IPS-15b (cell line): ENCODE measurements at regions not wholly inside any gene's neighbourhood (a gene's known extent, or its start where the extent isn't known, plus 50 kb on each side); places are given as distances from the start of the nearest gene placed in this dataset.
A peak's percentile ranks its signal among the peaks of the same experiment; 100 is the strongest.
"Not testable (repeated sequence)": the region's sequence is repeated elsewhere in the genome, so short reads cannot be mapped to it uniquely, and the experiment has no call there.

Source experiments
- H3K27me3 ChIP-seq: one replicate; pipeline ENCODE4 v1.6.1; 2013; ENCODE audit warnings: low read length; ENCODE audit not compliant: control insufficient read depth, insufficient read depth
- H3K36me3 ChIP-seq: one replicate; pipeline ENCODE4 v1.6.1; 2013; ENCODE audit warnings: low read length; ENCODE audit not compliant: control insufficient read depth, insufficient read depth
- H3K4me1 ChIP-seq: one replicate; pipeline ENCODE4 v1.6.1; 2013; ENCODE audit warnings: mild to moderate bottlenecking, low read length; ENCODE audit not compliant: control insufficient read depth, insufficient read depth
- H3K4me3 ChIP-seq: one replicate; pipeline ENCODE4 v1.5.1; 2013; ENCODE audit warnings: low read depth, low read length
- H3K9ac ChIP-seq: one replicate; pipeline ENCODE4 v1.6.1; 2013; ENCODE audit warnings: low read depth, mild to moderate bottlenecking, low read length
- H3K9me3 ChIP-seq: one replicate; pipeline ENCODE4 v1.6.1; 2013; ENCODE audit warnings: mild to moderate bottlenecking, low read length; ENCODE audit not compliant: control insufficient read depth, insufficient read depth

- Histone ChIP-seq H3K4me1 (no peaks in the 10 kb centered on the region), H3K36me3 (no peaks in the 10 kb centered on the region), H3K9me3 (no peaks in the 10 kb centered on the region), H3K9ac (no peak overlapping the region), H3K27me3 (no peaks in the 10 kb centered on the region), H3K4me3 (no peak overlapping the region)
These were observed 208.2 kb downstream of the PARM1 start for GRCh38 chr4:75141162-75141561.

GRCh38 chr4:75137302-75137701 is 204.4 kb downstream of the PARM1 start:
- H3K36me3 ChIP-seq = no peaks in the 10 kb centered on the region

GRCh38 chr4:75135068-75135825 is 202.3 kb downstream of the PARM1 start:
- H3K27me3 ChIP-seq = no peaks in the 10 kb centered on the region
- H3K4me1 ChIP-seq = no peaks in the 10 kb centered on the region
- no peaks in the 10 kb centered on the region for H3K9me3 ChIP-seq
- H3K9ac ChIP-seq = no peak overlapping the region
- no peaks in the 10 kb centered on the region for H3K36me3 ChIP-seq
- H3K4me3 ChIP-seq = no peak overlapping the region

More at GRCh38 chr4:75137302-75137701, 204.4 kb downstream of the PARM1 start:
- Histone ChIP-seq H3K9me3 (no peaks in the 10 kb centered on the region), H3K4me1 (no peaks in the 10 kb centered on the region), H3K27me3 (no peaks in the 10 kb centered on the region), H3K4me3 (no peak overlapping the region), H3K9ac (no peak overlapping the region)

- not testable (repeated sequence) for H3K9me3 ChIP-seq, H3K36me3 ChIP-seq, H3K27me3 ChIP-seq, H3K4me1 ChIP-seq
- Histone ChIP-seq H3K4me3 (peak overlapping the region; percentile 48), H3K9ac (peak overlapping the region; percentile 32)
These were observed 194.0 kb downstream of the PARM1 start for GRCh38 chr4:75126870-75127269.

DNA sequence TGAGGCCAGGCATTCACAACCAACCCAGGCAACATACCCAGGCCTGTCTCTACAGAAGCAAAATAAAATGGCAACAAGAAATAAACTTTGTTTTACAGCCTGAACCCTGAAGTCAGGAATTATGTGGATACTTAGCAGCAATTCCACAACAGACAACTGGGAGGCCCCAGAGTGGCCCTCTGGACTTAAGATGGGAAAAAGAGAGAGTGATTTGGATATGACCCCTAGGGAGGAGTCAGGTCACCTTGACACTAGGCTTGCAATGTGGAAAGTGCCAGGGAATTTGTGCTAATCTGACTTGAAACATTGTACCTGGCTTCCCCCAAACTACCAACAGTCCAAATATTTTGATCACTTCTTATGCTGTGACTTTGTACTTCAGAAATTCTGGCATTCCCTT is 193.1 kb downstream of the PARM1 start:
- Histone ChIP-seq H3K4me3 (no peak overlapping the region), H3K9ac (no peak overlapping the region), H3K4me1 (no peaks in the 10 kb centered on the region)

DNA sequence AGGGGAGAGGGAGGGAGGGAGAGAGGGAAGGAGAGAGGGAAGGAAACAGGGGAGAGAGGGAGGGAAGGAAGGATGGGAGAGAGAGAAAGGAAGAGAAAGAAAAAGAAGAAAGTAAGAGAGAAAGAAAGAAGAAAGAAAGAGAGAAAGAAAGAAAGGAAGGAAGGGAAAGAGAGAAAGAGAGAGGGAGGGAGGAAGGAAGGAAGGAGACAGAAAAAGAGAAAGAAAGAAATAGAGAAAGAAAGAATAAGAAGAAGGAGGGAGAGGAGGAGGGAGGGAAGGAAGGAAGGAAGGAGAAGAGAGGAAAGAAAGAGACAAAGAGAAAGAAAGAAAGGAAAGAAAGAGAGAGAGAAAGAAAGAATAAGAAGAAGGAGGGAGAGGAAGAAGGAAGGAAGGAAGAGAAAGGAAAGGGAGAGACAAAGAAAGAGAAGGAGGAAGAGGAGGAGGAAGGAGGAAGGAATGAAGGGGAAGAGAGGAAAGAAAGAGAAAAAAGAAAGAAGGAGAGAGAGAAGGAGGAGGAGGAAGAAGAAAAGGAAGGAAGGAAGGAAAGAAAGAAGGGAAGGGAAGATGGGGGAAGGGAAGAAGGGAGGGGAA is 189.6 kb downstream of the PARM1 start:
- Histone ChIP-seq H3K36me3 (no peaks in the 10 kb centered on the region), H3K27me3 (no peaks in the 10 kb centered on the region), H3K4me1 (no peaks in the 10 kb centered on the region), H3K4me3 (no peak overlapping the region), H3K9ac (no peak overlapping the region), H3K9me3 (no peaks in the 10 kb centered on the region)

More for the DNA sequence above, 193.1 kb downstream of the PARM1 start:
- Histone ChIP-seq H3K9me3 (no peaks in the 10 kb centered on the region), H3K36me3 (no peaks in the 10 kb centered on the region), H3K27me3 (no peaks in the 10 kb centered on the region)

DNA sequence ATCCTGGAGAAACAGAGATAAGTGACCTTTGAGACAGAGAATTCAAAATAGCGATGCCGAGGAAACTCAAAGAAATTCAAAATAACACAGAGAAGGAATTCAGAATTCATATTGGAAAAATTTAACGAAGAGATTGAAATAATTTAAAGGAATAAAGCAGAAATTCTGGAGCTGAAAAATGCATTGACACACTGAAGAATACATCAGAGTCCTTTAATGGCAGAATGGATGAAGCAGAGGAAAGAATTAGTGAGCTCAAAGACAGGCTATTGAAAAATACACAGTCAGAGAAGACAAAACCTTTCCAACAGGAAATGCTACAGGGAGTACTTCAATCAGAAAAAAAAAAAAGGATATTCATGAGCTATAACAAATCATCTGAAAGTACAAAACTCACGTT is 185.8 kb downstream of the PARM1 start:
- Histone ChIP-seq H3K4me3 (no peak overlapping the region), H3K9ac (no peak overlapping the region), H3K4me1 (no peaks in the 10 kb centered on the region), H3K9me3 (no peaks in the 10 kb centered on the region), H3K36me3 (no peaks in the 10 kb centered on the region), H3K27me3 (no peaks in the 10 kb centered on the region)

- no peaks in the 10 kb centered on the region for H3K36me3 ChIP-seq
- H3K4me3 ChIP-seq = no peak overlapping the region
- H3K9ac ChIP-seq = no peak overlapping the region
- H3K27me3 ChIP-seq = no peaks in the 10 kb centered on the region
- H3K4me1 ChIP-seq = no peaks in the 10 kb centered on the region
- no peaks in the 10 kb centered on the region for H3K9me3 ChIP-seq
These were observed 177.1 kb downstream of the PARM1 start for GRCh38 chr4:75110061-75110460.

DNA sequence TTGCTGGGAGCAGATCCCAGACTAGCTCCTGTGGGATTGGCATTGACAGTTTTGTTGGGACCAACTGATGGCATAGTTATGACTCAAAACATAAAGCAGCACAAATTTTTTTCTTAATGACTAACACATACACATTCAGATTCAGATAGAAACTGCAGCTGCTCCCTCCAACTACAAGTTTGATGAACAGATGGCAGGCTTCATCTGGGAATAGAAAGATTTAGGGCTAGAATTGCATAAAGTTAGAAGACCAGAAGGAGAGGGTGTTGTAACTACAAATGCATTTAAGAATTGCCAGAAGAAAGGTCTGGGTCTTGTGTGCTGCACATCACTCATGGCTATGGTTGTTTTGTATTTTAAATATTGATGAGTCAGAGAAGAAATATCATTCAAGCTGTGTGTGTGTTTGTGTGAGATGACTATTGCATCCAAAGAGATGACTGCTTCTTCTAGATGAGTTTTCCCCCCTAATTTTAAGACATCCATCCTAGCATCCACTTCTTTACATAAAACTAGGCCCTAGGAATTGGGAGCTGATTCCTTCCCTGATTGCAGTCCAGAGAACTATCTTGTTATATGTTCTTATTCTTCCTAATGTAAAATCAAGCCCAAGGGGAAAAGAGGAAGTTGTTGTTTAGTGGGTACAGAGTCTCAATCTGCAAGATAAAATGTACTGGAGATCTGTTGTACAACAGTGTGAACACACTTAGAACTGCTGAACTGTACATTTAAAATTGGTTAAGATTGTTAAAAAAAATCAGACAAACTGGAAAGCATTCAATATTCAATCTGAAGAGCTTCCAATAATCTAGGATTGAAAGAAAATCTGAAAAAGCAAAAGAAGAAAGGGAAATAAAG is 175.1 kb downstream of the PARM1 start:
- no peak overlapping the region for H3K4me3 ChIP-seq
- H3K27me3 ChIP-seq = no peaks in the 10 kb centered on the region
- no peaks in the 10 kb centered on the region for H3K36me3 ChIP-seq
- H3K9me3 ChIP-seq = no peaks in the 10 kb centered on the region
- H3K9ac ChIP-seq = no peak overlapping the region
- no peaks in the 10 kb centered on the region for H3K4me1 ChIP-seq

- Histone ChIP-seq H3K9me3 (no peaks in the 10 kb centered on the region), H3K9ac (no peak overlapping the region), H3K4me1 (no peaks in the 10 kb centered on the region), H3K27me3 (no peaks in the 10 kb centered on the region), H3K4me3 (no peak overlapping the region), H3K36me3 (no peaks in the 10 kb centered on the region)
These were observed 169.8 kb downstream of the PARM1 start for GRCh38 chr4:75102787-75103085.

DNA sequence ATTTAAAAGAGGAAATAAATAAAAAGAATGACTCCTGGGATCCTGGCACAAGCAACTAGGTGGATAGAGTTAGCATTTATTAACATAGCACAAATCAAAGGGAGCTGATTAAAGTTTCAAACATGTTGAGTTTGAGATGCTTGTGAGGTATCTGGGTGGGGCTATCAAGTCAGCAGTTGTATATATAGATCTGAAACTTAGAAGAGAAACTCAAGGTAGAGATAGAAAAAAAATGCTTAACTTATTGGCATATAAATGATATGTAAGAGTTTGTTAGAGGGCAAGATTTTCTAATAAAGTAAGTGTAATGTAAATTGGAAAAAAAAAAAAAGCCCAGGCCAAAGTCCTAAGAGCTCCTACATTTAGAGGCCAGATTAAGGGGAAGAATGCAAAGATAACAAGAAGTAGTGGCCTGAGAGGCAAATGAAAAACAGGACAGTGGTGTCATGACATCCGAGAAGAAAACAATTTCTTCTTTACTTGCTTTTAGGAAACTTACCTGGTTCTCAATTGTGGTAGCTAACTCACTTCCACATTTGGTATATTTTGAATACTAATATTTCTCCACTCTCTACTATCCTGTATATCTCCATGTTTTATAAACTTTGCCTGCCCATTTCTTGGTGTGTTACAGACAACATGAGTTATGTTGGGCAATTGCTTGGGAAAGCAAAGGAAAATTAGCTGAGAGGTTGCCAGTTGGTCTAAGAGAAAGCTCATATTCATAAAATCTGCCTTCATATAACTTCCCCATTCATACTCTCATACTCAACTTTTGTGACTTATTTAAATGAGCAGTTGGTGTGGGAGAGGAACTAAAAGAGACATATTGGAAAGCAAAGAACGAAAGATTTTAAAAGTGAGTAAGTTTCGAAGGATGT is 169.2 kb downstream of the PARM1 start:
- Histone ChIP-seq H3K4me3 (no peak overlapping the region), H3K9ac (no peak overlapping the region), H3K27me3 (no peaks in the 10 kb centered on the region), H3K9me3 (no peaks in the 10 kb centered on the region), H3K36me3 (no peaks in the 10 kb centered on the region), H3K4me1 (no peaks in the 10 kb centered on the region)
